C4-2B (cell line): ENCODE measurements at regions not wholly inside any gene's neighbourhood (a gene's known extent, or its start where the extent isn't known, plus 50 kb on each side); places are given as distances from the start of the nearest gene placed in this dataset.

ENCODE experiments used
- CTCF ChIP-seq: fragments of 450-650 bp; conservative IDR thresholded peaks from 2 replicates; pipeline ENCODE4 v1.5.1; 2017; ENCODE audit warnings: mild to moderate bottlenecking
- ZFX ChIP-seq: fragments of 450-650 bp; IDR thresholded peaks from 2 replicates; pipeline ENCODE4 v1.6.1; 2017

GRCh38 chrX:127011629-127012028, 192.1 kb downstream of the PRR32 start:
- TF ChIP-seq CTCF: no peak
- TF ChIP-seq ZFX: no peak
